Neural progenitor cell (in vitro differentiated cells): ENCODE measurements at regions not wholly inside any gene's neighbourhood (a gene's known extent, or its start where the extent isn't known, plus 50 kb on each side); places are given as distances from the start of the nearest gene placed in this dataset.

Experiments used
- EZH2 ChIP-seq: fragments of 200-600 bp; sonication (generic); IDR thresholded peaks from 2 replicates; pipeline ENCODE4 v1.6.1; 2017; ENCODE audit warnings: antibody characterized with exemption, mild to moderate bottlenecking, moderate library complexity
- EZH2phosphoT487 ChIP-seq: fragments of 200-600 bp; sonication (generic); IDR thresholded peaks from 2 replicates; pipeline ENCODE4 v1.6.1; 2017; ENCODE audit warnings: antibody characterized with exemption
- TF ChIP-seq, protein P1 (sequence below): fragments of 200-600 bp; sonication (generic); IDR thresholded peaks from 2 replicates; pipeline ENCODE4 v1.5.1; 2017; ENCODE audit warnings: antibody characterized with exemption, mild to moderate bottlenecking

DNA sequence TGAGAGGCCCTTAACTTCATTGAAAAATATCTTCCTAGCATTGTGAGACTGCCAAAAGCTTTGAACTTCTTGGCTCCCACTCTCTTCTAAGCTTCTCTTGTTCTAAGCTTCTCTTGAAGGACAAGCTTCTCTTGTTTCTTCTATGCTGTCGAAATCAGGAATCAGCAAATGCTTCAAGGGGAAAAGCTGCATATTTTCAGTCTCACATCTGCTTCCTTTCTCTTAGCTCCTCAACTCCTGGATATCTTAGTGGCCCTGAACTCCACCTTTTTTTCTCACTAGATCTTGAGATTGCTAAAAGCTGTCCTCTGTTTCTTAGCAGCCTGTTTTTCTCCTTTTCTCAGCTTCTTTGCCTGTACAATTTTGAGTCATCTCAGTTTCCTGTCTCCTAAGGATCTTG lies 73.0 kb downstream of the NEUROD6 start:
- TF ChIP-seq, protein P1, sequence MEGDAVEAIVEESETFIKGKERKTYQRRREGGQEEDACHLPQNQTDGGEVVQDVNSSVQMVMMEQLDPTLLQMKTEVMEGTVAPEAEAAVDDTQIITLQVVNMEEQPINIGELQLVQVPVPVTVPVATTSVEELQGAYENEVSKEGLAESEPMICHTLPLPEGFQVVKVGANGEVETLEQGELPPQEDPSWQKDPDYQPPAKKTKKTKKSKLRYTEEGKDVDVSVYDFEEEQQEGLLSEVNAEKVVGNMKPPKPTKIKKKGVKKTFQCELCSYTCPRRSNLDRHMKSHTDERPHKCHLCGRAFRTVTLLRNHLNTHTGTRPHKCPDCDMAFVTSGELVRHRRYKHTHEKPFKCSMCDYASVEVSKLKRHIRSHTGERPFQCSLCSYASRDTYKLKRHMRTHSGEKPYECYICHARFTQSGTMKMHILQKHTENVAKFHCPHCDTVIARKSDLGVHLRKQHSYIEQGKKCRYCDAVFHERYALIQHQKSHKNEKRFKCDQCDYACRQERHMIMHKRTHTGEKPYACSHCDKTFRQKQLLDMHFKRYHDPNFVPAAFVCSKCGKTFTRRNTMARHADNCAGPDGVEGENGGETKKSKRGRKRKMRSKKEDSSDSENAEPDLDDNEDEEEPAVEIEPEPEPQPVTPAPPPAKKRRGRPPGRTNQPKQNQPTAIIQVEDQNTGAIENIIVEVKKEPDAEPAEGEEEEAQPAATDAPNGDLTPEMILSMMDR = no peak
- no peak for TF ChIP-seq EZH2
- TF ChIP-seq EZH2phosphoT487 = no peak
